Breast epithelium (tissue), 3 donors: ENCODE measurements at regions not wholly inside any gene's neighbourhood (a gene's known extent, or its start where the extent isn't known, plus 50 kb on each side); places are given as distances from the start of the nearest gene placed in this dataset.

Experiments used
- POLR2A ChIP-seq: fragments of 450-650 bp; IDR thresholded peaks from one replicate; pipeline ENCODE4 v1.6.1; 2016; ENCODE audit warnings: antibody characterized with exemption, mild to moderate bottlenecking, moderate library complexity
- POLR2AphosphoS5 ChIP-seq, 3 donors: sonication (generic); formaldehyde crosslinking; IDR thresholded peaks; one replicate each; pipeline ENCODE4 v1.6.1; 2017; ENCODE audit warnings: antibody characterized with exemption in 3 of 3
- TF ChIP-seq, protein P1 (sequence below), 3 donors: fragments of 450-650 bp; IDR thresholded peaks; one replicate each; pipeline ENCODE4 v1.5.1; 2016 to 2017; ENCODE audit warnings: antibody characterized with exemption in 3 of 3, mild to moderate bottlenecking in 3 of 3, moderate library complexity in 3 of 3

DNA sequence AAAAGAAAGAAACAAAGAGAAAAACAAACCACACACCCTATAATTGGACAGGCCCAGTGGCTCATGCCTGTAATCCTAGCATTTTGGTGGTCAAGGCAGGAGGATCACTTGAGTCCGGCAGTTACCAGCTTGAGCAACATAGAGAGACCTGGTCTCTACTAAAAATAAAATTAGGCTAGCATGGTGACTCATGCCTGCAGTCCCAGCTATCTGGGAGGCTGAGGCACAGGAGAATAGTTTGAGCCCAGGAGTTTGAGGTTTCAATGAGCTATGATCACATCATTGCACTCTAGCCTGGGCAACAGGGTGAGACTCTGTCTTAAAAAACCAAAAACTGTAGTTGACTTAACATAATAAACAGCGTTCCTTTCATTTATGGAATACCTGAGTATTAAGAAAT, 72.3 kb upstream of the ST3GAL6 start:
- TF ChIP-seq, protein P1, sequence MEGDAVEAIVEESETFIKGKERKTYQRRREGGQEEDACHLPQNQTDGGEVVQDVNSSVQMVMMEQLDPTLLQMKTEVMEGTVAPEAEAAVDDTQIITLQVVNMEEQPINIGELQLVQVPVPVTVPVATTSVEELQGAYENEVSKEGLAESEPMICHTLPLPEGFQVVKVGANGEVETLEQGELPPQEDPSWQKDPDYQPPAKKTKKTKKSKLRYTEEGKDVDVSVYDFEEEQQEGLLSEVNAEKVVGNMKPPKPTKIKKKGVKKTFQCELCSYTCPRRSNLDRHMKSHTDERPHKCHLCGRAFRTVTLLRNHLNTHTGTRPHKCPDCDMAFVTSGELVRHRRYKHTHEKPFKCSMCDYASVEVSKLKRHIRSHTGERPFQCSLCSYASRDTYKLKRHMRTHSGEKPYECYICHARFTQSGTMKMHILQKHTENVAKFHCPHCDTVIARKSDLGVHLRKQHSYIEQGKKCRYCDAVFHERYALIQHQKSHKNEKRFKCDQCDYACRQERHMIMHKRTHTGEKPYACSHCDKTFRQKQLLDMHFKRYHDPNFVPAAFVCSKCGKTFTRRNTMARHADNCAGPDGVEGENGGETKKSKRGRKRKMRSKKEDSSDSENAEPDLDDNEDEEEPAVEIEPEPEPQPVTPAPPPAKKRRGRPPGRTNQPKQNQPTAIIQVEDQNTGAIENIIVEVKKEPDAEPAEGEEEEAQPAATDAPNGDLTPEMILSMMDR (IDR thresholded peaks at IDR 0.05), result no peak
- no peak for TF ChIP-seq POLR2A
- no peak for TF ChIP-seq POLR2AphosphoS5 (IDR thresholded peaks at IDR 0.05)
